Gastrocnemius medialis (tissue), 4 donors: ENCODE measurements at regions not wholly inside any gene's neighbourhood (a gene's known extent, or its start where the extent isn't known, plus 50 kb on each side); places are given as distances from the start of the nearest gene placed in this dataset.

Experiments
- ATAC-seq, 2 donors: fragments of 150-250 bp; one replicate each; pipeline ENCODE4 v1.9.1; 2016
- DNase-seq, 2 donors: peaks; one replicate each; pipeline ENCODE4 v3.0.0-alpha.2; 2019
- H3K27ac ChIP-seq, 4 donors: fragments of 200-600 bp; sonication (generic); 1 replicate in 1 of 4; 2 replicates in 3 of 4; pipeline ENCODE4 v1.5.1; 2016 to 2018; ENCODE audit warnings: mild to moderate bottlenecking in 2 of 4, moderate library complexity in 1 of 4
- H3K27me3 ChIP-seq, 3 donors: fragments of 200-600 bp; sonication (generic) in 2 of 3; 1 replicate in 1 of 3; 2 replicates in 2 of 3; pipeline versions ENCODE4 v1.5.1 to v1.6.0; 2016 to 2019; ENCODE audit warnings: mild to moderate bottlenecking in 1 of 3, moderate library complexity in 1 of 3
- H3K36me3 ChIP-seq, 2 donors: fragments of 200-600 bp; sonication (generic) in 1 of 2; one replicate each; pipeline ENCODE4 v1.5.1; 2017 to 2018
- H3K4me1 ChIP-seq, 2 donors: fragments of 200-600 bp; sonication (generic) in 1 of 2; one replicate each; pipeline ENCODE4 v1.5.1; 2016 to 2017; ENCODE audit warnings: mild to moderate bottlenecking in 2 of 2
- H3K4me3 ChIP-seq, 4 donors: fragments of 200-600 bp; sonication (generic) in 3 of 4; 1 replicate in 1 of 4; 2 replicates in 3 of 4; pipeline ENCODE4 v1.5.1; 2016 to 2019; ENCODE audit warnings: mild to moderate bottlenecking in 2 of 4
- H3K9me3 ChIP-seq, 3 donors: fragments of 200-600 bp; sonication (generic) in 2 of 3; 1 replicate in 1 of 3; 2 replicates in 2 of 3; pipeline ENCODE4 v1.5.1; 2016 to 2019
- CTCF ChIP-seq, 5 experiments: fragments of 450-650 bp in 3 of 5; fragments of 200-600 bp in 2 of 5; sonication (generic) in 2 of 5; IDR thresholded peaks in 4 of 5; conservative IDR thresholded peaks in 1 of 5; 1 replicate in 4 of 5; 2 replicates in 1 of 5; pipeline ENCODE4 v1.5.1; 2016 to 2019; ENCODE audit warnings: antibody characterized with exemption in 5 of 5, mild to moderate bottlenecking in 3 of 5, moderate library complexity in 3 of 5
- POLR2A ChIP-seq, 2 donors: fragments of 450-650 bp; IDR thresholded peaks; one replicate each; pipeline ENCODE4 v1.6.1; 2017; ENCODE audit warnings: antibody characterized with exemption in 2 of 2, mild to moderate bottlenecking in 2 of 2, moderate library complexity in 2 of 2
- in situ Hi-C, 4 donors: fragments of 200-750 bp; cut with MboI; loops; one replicate each; pipeline versions ENCODE4 v1.15.0 to v1.8.0; 2017; ENCODE audit warnings: low sequenced_read_pairs in 4 of 4
- intact Hi-C: fragments of 100-400 bp; cut with DNase I; formaldehyde crosslinking; loops from one replicate; pipeline ENCODE4 v1.15.1; 2023; ENCODE audit warnings: low total_unique reads

- no peaks in the 10 kb centered on the region for H3K27me3 ChIP-seq
- no peak overlapping the region for H3K27ac ChIP-seq
- no peak overlapping the region for H3K4me3 ChIP-seq
- DNase-seq (no peak), ATAC-seq (no peak)
- intact Hi-C loops (no loop called here), in situ Hi-C loops (no loop called here)
- TF ChIP-seq CTCF (IDR thresholded peaks at IDR 0.05 in 4 of 5, conservative IDR thresholded peaks at IDR 0.05 in 1 of 5), result no peak
- no peak for TF ChIP-seq POLR2A (IDR thresholded peaks at IDR 0.05)
- H3K36me3 ChIP-seq, result no peaks in the 10 kb centered on the region
- H3K9me3 ChIP-seq, result no peaks in the 10 kb centered on the region
- no peaks in the 10 kb centered on the region for H3K4me1 ChIP-seq
Observed at GRCh38 chr2:175401956-175402469, 220.5 kb upstream of the ATP5MC3 start.

GRCh38 chr2:175400975-175401374 lies 219.5 kb upstream of the ATP5MC3 start:
- H3K4me1 ChIP-seq, result no peaks in the 10 kb centered on the region
- H3K9me3 ChIP-seq, result no peaks in the 10 kb centered on the region
- in situ Hi-C loops (no loop called here), intact Hi-C loops (no loop called here)
- ATAC-seq, result no peak
- no peaks in the 10 kb centered on the region for H3K27me3 ChIP-seq
- no peak overlapping the region for H3K27ac ChIP-seq
- no peak for TF ChIP-seq CTCF (IDR thresholded peaks at IDR 0.05 in 4 of 5, conservative IDR thresholded peaks at IDR 0.05 in 1 of 5)
- TF ChIP-seq POLR2A (IDR thresholded peaks at IDR 0.05), result no peak
- no peaks in the 10 kb centered on the region for H3K36me3 ChIP-seq
- DNase-seq, result no peak
- H3K4me3 ChIP-seq, result no peak overlapping the region

- in situ Hi-C loops, result no loop called here
- ATAC-seq, result no peak
- DNase-seq, result no peak
Observed at GRCh38 chr2:175399326-175399725, 217.8 kb upstream of the ATP5MC3 start.

DNA sequence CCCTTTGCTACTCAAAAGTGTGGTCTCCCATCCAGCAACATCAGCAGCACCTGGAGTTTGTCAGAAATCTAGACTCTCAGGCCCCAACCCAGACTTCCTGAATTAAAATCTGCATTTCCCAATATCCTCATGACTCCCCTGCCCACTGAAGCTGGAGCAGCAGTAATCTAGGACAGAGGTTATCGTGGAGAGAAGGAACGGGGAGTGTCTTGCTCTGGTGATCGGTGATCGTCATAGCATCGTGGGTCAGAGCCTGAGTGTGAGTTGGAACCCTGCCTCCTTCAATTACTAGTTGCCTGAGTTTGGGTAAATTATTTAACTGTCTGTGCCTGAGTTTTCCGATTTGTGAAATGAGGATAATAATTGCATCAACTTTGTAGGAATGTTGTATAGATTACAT lies 217.3 kb upstream of the ATP5MC3 start:
- H3K36me3 ChIP-seq, result no peaks in the 10 kb centered on the region
- intact Hi-C loops, result no loop called here
- no peaks in the 10 kb centered on the region for H3K4me1 ChIP-seq
- ATAC-seq (no peak), DNase-seq (no peak)
- no peak overlapping the region for H3K27ac ChIP-seq
- in situ Hi-C loops, result no loop called here
- H3K4me3 ChIP-seq, result no peak overlapping the region
- TF ChIP-seq POLR2A (IDR thresholded peaks at IDR 0.05), result no peak
- no peak for TF ChIP-seq CTCF (IDR thresholded peaks at IDR 0.05 in 4 of 5, conservative IDR thresholded peaks at IDR 0.05 in 1 of 5)
- H3K9me3 ChIP-seq, result no peaks in the 10 kb centered on the region
- no peaks in the 10 kb centered on the region for H3K27me3 ChIP-seq

More at GRCh38 chr2:175399326-175399725, 217.8 kb upstream of the ATP5MC3 start:
- no peaks in the 10 kb centered on the region for H3K36me3 ChIP-seq
- H3K4me3 ChIP-seq, result no peak overlapping the region
- intact Hi-C loops, result no loop called here
- H3K4me1 ChIP-seq, result no peaks in the 10 kb centered on the region
- TF ChIP-seq POLR2A (IDR thresholded peaks at IDR 0.05), result no peak
- TF ChIP-seq CTCF (IDR thresholded peaks at IDR 0.05 in 4 of 5, conservative IDR thresholded peaks at IDR 0.05 in 1 of 5), result no peak
- H3K27me3 ChIP-seq, result no peaks in the 10 kb centered on the region
- no peaks in the 10 kb centered on the region for H3K9me3 ChIP-seq
- no peak overlapping the region for H3K27ac ChIP-seq

DNA sequence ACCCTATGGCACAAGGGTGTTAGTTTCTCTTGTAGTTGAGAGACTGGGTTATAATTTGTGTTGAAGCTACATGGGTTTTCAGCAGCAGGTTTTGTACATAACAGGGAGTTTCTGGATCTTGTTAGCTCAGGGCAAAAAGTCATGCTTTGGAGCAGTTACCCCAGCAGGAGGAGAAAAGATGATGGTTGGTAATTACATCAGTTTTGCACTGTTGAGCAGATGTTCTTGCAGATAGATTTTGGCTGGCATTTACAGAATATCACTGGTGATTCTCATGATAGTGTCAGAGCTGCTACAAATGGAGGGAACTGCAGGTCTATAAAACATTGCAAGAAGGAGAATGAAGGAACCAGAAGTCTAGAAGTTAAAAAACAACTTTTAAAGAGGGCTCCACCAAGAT lies 215.2 kb upstream of the ATP5MC3 start:
- TF ChIP-seq POLR2A (IDR thresholded peaks at IDR 0.05) (no peak), CTCF (IDR thresholded peaks at IDR 0.05 in 4 of 5, conservative IDR thresholded peaks at IDR 0.05 in 1 of 5) (no peak)
- in situ Hi-C loops, result no loop called here
- H3K27ac ChIP-seq, result no peak overlapping the region
- DNase-seq, result no peak
- ATAC-seq, result no peak
- no peak overlapping the region for H3K4me3 ChIP-seq
- no peaks in the 10 kb centered on the region for H3K27me3 ChIP-seq
- no peaks in the 10 kb centered on the region for H3K9me3 ChIP-seq
- H3K36me3 ChIP-seq, result no peaks in the 10 kb centered on the region
- no peaks in the 10 kb centered on the region for H3K4me1 ChIP-seq
- intact Hi-C loops, result no loop called here
